Hepatocyte (in vitro differentiated cells): ENCODE measurements at regions not wholly inside any gene's neighbourhood (a gene's known extent, or its start where the extent isn't known, plus 50 kb on each side); places are given as distances from the start of the nearest gene placed in this dataset.

Experiments used
- CTCF ChIP-seq: fragments of 200-600 bp; sonication (generic); IDR thresholded peaks from 2 replicates; pipeline ENCODE4 v1.5.1; 2016; ENCODE audit warnings: antibody characterized with exemption, mild to moderate bottlenecking; ENCODE audit not compliant: poor library complexity
- EZH2 ChIP-seq: fragments of 200-600 bp; sonication (generic); IDR thresholded peaks from 2 replicates; pipeline ENCODE4 v1.6.1; 2016; ENCODE audit warnings: antibody characterized with exemption, mild to moderate bottlenecking, borderline replicate concordance
- EZH2phosphoT487 ChIP-seq: fragments of 200-600 bp; sonication (generic); IDR thresholded peaks from one replicate; pipeline ENCODE4 v1.6.1; 2018; ENCODE audit warnings: antibody characterized with exemption, mild to moderate bottlenecking, low read depth, moderate library complexity; ENCODE audit not compliant: unreplicated experiment, severe bottlenecking

GRCh38 chr9:13806714-13807113, 507.2 kb downstream of the NFIB start:
- TF ChIP-seq CTCF = no peak
- TF ChIP-seq EZH2phosphoT487 = no peak
- TF ChIP-seq EZH2 = no peak
